GM10248 (cell line): ENCODE measurements at regions not wholly inside any gene's neighbourhood (a gene's known extent, or its start where the extent isn't known, plus 50 kb on each side); places are given as distances from the start of the nearest gene placed in this dataset.

ENCODE experiments used
- CTCF ChIA-PET: fragments of 300-600 bp; sonication (Branson Sonifier 250); formaldehyde crosslinking; extraction: SDS; loops from one replicate; lab custom pipeline; 2021; ENCODE audit warnings: antibody characterized with exemption; lab: Yijun Ruan, JAX
- POLR2A ChIA-PET: fragments of 350-650 bp; sonication (Branson Sonifier 250); formaldehyde crosslinking; extraction: SDS; loops from one replicate; lab custom pipeline; 2020; ENCODE audit warnings: antibody characterized with exemption; lab: Yijun Ruan, JAX
- DNase-seq: peaks from one replicate; pipeline ENCODE4 v3.0.0; 2012; ENCODE audit errors: extremely low spot score
- TF ChIP-seq, protein P1 (sequence below): IDR thresholded peaks from 2 replicates; pipeline ENCODE4 v1.5.1; 2012; ENCODE audit warnings: mild to moderate bottlenecking, low read depth; ENCODE audit errors: extremely low read depth, missing control alignments, control extremely low read depth

DNA sequence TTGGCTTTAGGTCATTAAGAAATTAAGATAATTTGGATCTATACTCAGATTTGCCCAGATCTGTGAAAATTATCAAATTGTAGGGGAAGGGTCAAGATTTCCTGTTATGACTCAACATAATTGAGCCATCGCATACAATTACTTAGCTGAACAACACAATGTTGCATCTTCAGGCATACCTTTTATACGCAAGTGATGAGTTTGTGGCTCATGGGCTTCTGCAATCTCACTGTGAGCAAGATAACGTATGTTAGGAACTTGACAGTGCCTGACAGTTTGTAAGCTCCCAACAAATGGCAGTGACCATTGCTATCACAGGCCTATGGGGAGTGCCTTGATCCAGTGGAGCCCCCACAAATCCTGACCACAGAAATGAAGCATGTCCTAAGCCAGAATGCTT lies 199.7 kb downstream of the BCAT1 start:
- TF ChIP-seq, protein P1, sequence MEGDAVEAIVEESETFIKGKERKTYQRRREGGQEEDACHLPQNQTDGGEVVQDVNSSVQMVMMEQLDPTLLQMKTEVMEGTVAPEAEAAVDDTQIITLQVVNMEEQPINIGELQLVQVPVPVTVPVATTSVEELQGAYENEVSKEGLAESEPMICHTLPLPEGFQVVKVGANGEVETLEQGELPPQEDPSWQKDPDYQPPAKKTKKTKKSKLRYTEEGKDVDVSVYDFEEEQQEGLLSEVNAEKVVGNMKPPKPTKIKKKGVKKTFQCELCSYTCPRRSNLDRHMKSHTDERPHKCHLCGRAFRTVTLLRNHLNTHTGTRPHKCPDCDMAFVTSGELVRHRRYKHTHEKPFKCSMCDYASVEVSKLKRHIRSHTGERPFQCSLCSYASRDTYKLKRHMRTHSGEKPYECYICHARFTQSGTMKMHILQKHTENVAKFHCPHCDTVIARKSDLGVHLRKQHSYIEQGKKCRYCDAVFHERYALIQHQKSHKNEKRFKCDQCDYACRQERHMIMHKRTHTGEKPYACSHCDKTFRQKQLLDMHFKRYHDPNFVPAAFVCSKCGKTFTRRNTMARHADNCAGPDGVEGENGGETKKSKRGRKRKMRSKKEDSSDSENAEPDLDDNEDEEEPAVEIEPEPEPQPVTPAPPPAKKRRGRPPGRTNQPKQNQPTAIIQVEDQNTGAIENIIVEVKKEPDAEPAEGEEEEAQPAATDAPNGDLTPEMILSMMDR = no peak
- no peak for DNase-seq
- POLR2A ChIA-PET = no interaction called here
- CTCF ChIA-PET = interaction anchor here (1.4 kb wide), 2 partner anchors 11 to 16 kb away, joined by 3 to 5 read pairs; no protein-coding TSS in a partner anchor

DNA sequence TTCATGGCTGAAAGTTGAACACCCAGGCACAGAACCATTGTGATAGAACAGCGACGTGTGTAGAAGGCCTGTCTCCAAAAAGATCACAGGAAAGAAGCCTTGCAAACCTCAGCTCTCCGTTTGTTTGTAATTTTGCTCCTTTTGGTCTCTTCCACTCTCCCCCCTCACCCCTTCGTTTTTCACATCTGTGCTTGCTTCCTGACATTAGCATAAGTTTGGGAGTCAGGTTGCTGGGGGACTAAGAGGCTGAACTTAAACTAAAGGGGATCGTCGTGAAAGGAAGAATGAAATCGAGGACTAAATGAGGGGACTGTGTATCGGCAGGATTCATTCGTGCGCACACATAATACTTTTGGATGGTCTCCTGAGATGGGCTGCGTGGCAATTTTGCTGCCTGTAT lies 200.6 kb downstream of the BCAT1 start:
- ChIA-PET POLR2A (no interaction called here), CTCF (interaction anchor here (1.4 kb wide), 1 partner anchor 17 kb away, joined by 3 read pairs; no protein-coding TSS in a partner anchor)
- no peak for DNase-seq
- TF ChIP-seq, protein P1 = no peak

DNA sequence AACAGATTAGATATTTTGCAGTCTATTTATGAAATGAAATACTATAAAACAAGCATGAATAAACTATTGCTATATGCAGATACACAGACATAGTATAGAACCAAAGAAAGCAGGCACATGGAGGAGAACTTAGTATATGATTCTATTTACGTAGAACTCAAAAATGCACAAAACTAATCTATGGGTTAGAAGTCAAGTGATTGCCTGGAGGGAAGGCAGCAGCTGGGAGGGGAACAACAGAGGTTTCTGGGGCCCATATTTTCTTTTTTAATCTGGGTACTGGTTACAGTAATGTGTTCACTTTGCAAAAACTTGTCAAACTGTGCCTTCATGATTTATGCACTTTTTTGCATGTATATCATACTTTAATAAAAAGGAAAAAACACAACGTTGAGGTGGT lies 202.0 kb downstream of the BCAT1 start:
- TF ChIP-seq, protein P1 = no peak
- CTCF ChIA-PET = interaction anchor here (1.0 to 1.5 kb wide), 3 partner anchors 12 to 26 kb away, joined by 3 to 6 read pairs (median 4); no protein-coding TSS in a partner anchor
- no peak for DNase-seq
- POLR2A ChIA-PET = no interaction called here

DNA sequence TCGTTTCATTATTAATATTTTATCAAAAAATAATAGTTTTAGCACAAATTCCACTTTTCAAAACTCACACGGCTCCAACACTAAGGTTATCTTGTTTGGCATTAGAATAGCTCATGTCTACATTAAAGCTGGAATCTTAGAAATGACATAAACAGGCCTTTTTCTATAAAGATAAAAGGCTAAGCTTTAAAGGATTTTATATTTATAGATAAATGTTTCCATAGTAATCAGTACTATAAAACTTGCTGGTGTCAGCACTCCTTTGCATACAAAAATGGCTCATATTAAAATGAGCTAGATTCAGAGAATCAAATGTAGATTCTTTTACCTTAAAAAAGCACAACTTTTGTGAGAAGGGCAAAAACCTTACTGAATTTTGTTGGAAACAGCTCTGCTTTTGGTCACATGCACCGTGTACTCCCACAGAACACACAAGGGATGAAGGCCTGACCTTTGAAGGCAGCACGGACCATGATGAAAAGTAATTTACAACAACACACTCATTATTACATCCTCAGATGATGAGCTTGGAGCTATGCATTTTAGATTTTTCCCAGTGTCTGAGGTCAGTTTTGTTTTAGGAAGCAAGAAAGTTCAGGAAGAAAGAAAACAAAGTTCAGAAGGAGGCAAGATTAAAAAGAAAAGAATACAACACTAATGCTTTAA lies 202.8 kb downstream of the BCAT1 start:
- TF ChIP-seq, protein P1 = no peak
- POLR2A ChIA-PET = no interaction called here
- CTCF ChIA-PET = interaction anchor here (1.0 to 1.5 kb wide), 5 partner anchors 11 to 32 kb away, joined by 3 to 6 read pairs (median 4); no protein-coding TSS in a partner anchor
- DNase-seq = no peak

DNA sequence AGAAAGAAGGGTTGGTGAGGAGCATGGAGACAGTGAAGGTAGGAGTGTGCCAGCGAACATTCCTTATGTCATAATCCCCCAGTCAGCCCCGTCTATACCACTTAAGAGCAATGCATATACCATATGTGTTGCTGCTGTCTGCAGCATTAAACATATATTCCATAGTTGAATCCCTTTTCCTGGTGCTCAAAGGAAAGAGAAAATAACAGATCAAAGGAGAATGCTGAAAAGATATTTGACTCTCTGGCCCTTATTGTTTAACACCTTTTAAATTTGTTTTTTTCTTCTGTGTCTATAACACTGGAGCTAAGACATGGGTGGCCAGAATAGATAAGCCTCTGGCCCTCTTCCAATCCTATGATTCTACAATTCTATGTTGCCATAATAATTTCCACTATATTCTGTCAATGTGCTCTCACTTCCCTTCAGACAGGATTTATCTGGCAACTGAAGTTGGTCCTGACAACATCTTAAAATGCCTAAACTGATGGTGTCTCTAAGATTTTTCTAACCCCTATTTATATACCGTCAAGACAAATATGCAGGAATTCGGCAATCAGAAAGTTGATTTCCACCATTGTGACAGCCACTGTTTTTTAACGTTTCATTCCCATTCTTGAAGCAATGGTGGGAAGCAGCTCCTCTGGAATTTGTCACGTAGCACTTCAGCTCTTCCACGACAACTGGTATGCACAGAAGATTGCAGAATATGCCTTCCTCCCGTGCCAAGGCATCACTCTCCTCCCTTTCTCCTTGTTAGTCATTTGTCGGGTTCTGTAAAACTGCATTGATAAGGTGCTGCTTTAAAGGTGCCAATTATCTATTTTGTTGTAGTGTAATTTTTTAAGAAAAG lies 204.7 kb downstream of the BCAT1 start:
- TF ChIP-seq, protein P1 = no peak
- POLR2A ChIA-PET = no interaction called here
- CTCF ChIA-PET = no interaction called here

DNA sequence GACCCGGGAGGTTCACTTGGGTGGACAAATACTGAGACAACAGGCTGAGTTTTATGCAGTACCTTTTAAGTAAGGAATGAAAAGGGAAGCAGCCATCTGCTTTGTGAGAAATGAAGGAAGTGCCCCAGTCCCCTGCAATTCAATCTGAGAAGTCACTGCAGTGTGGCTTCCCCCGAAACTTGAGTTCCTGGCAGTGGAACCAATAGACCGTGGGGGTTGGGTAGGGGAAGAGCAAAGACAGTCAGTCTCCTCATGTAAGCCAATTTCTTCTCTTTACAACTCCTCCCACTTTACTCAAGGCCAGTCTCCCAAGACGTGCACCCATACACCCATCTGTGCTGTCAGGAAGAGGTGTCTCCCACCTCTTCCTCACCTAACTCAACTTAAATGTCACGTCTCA lies 206.5 kb downstream of the BCAT1 start:
- ChIA-PET CTCF (interaction anchor here (1.4 kb wide), 1 partner anchor 25 kb away, joined by 3 read pairs; no protein-coding TSS in a partner anchor), POLR2A (no interaction called here)
- DNase-seq = peak; percentile 35
- TF ChIP-seq, protein P1 = no peak

More for the DNA sequence above, 204.7 kb downstream of the BCAT1 start:
- no peak for DNase-seq
